ENCODE measurements at regions not wholly inside any gene's neighbourhood (a gene's known extent, or its start where the extent isn't known, plus 50 kb on each side); places are given as distances from the start of the nearest gene placed in this dataset.

GRCh38 chr11:27563641-27564040 lies 57.1 kb upstream of the LIN7C start:
- Histone ChIP-seq H3K9me3 (ENCODE audit: insufficient read depth, low read depth, low read length) (no peaks in the 10 kb centered on the region), H4K20me1 (ENCODE audit: insufficient read depth, low read length, poor library complexity, severe bottlenecking) (no peaks in the 10 kb centered on the region), H3K4me3 (ENCODE audit: low read length, poor library complexity, severe bottlenecking) (no peak overlapping the region), H3K79me2 (ENCODE audit: insufficient read depth, low read length) (no peaks in the 10 kb centered on the region), H3K4me2 (ENCODE audit: low read depth, low read length, poor library complexity, severe bottlenecking) (no peak overlapping the region), H3K27me3 (ENCODE audit: insufficient read depth, low read length, poor library complexity, severe bottlenecking) (no peaks in the 10 kb centered on the region), H3K4me1 (ENCODE audit: insufficient read depth, low read length, poor library complexity, severe bottlenecking) (no peaks in the 10 kb centered on the region), H2AFZ (ENCODE audit: low read length) (no peak overlapping the region), H3F3A (ENCODE audit: low read depth) (no peaks in the 10 kb centered on the region), H3K36me3 (ENCODE audit: insufficient read depth, low read length) (no peaks in the 10 kb centered on the region), H3K9ac (ENCODE audit: low read depth, low read length, poor library complexity, severe bottlenecking) (no peak overlapping the region), H3K9me2 (replicated peaks; ENCODE audit: low read depth, low read length) (no peaks in the 10 kb centered on the region)
- TF ChIP-seq, protein P1, sequence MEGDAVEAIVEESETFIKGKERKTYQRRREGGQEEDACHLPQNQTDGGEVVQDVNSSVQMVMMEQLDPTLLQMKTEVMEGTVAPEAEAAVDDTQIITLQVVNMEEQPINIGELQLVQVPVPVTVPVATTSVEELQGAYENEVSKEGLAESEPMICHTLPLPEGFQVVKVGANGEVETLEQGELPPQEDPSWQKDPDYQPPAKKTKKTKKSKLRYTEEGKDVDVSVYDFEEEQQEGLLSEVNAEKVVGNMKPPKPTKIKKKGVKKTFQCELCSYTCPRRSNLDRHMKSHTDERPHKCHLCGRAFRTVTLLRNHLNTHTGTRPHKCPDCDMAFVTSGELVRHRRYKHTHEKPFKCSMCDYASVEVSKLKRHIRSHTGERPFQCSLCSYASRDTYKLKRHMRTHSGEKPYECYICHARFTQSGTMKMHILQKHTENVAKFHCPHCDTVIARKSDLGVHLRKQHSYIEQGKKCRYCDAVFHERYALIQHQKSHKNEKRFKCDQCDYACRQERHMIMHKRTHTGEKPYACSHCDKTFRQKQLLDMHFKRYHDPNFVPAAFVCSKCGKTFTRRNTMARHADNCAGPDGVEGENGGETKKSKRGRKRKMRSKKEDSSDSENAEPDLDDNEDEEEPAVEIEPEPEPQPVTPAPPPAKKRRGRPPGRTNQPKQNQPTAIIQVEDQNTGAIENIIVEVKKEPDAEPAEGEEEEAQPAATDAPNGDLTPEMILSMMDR (conservative IDR thresholded peaks at IDR 0.05; ENCODE audit: low read length), result no peak
- no peak for TF ChIP-seq EZH2phosphoT487 (IDR thresholded peaks at IDR 0.05; ENCODE audit: borderline replicate concordance)

DNA sequence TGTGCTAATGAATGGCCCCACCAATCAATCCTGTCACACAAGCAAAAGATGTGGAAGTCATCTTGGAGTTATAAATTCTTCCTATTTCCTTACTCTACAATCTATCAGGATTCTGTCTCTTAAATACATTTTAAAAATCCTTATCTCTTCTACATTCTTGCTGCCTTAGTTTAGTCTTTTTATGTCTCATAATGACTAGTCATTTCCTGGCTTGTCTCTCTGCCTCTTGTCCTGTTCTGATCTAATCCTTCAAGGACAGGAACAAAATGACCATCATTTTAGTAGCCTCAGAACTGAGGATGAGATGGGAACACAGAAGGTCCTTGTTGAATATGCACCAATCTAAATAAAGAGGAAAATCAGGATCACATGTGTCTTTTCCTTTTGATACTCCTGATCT lies 56.6 kb upstream of the LIN7C start:
- H4K20me1 ChIP-seq (ENCODE audit: insufficient read depth, low read length, poor library complexity, severe bottlenecking), result no peaks in the 10 kb centered on the region
- no peaks in the 10 kb centered on the region for H3K36me3 ChIP-seq (ENCODE audit: insufficient read depth, low read length)
- TF ChIP-seq EZH2phosphoT487 (IDR thresholded peaks at IDR 0.05; ENCODE audit: borderline replicate concordance), result no peak
- TF ChIP-seq, protein P1 (conservative IDR thresholded peaks at IDR 0.05; ENCODE audit: low read length), result no peak
- no peaks in the 10 kb centered on the region for H3K27me3 ChIP-seq (ENCODE audit: insufficient read depth, low read length, poor library complexity, severe bottlenecking)
- no peak overlapping the region for H2AFZ ChIP-seq (ENCODE audit: low read length)
- no peak overlapping the region for H3K9ac ChIP-seq (ENCODE audit: low read depth, low read length, poor library complexity, severe bottlenecking)
- no peaks in the 10 kb centered on the region for H3K9me3 ChIP-seq (ENCODE audit: insufficient read depth, low read depth, low read length)
- no peaks in the 10 kb centered on the region for H3K4me1 ChIP-seq (ENCODE audit: insufficient read depth, low read length, poor library complexity, severe bottlenecking)
- no peak overlapping the region for H3K4me2 ChIP-seq (ENCODE audit: low read depth, low read length, poor library complexity, severe bottlenecking)
- H3K9me2 ChIP-seq (replicated peaks; ENCODE audit: low read depth, low read length), result no peaks in the 10 kb centered on the region
- no peaks in the 10 kb centered on the region for H3K79me2 ChIP-seq (ENCODE audit: insufficient read depth, low read length)
- no peak overlapping the region for H3K4me3 ChIP-seq (ENCODE audit: low read length, poor library complexity, severe bottlenecking)
- no peaks in the 10 kb centered on the region for H3F3A ChIP-seq (ENCODE audit: low read depth)

DNA sequence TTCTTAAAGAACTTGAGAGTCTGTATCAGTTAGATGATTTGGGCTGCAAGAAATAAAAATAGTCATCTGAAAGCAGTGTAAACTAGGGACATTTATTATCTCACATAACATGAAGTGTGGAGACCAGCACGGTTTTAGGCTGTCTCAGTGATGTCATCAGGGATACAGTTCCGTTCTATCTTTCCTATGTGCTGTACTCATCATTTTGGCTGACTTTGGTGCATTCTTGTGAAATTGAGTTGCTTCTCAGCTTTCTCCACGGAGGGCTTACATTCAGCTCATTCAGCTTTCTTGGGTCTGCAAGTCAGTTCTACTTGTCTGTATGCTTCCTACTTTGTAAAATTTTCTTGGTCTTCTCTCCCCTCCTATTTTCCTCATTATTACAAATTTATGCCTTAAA lies 51.8 kb upstream of the LIN7C start:
- H3F3A ChIP-seq (ENCODE audit: low read depth), result no peaks in the 10 kb centered on the region
- no peak overlapping the region for H3K4me3 ChIP-seq (ENCODE audit: low read length, poor library complexity, severe bottlenecking)
- TF ChIP-seq EZH2phosphoT487 (IDR thresholded peaks at IDR 0.05; ENCODE audit: borderline replicate concordance), result no peak
- TF ChIP-seq, protein P1 (conservative IDR thresholded peaks at IDR 0.05; ENCODE audit: low read length), result no peak
- no peaks in the 10 kb centered on the region for H3K36me3 ChIP-seq (ENCODE audit: insufficient read depth, low read length)
- H3K79me2 ChIP-seq (ENCODE audit: insufficient read depth, low read length), result no peaks in the 10 kb centered on the region
- no peak overlapping the region for H2AFZ ChIP-seq (ENCODE audit: low read length)
- H3K9me2 ChIP-seq (replicated peaks; ENCODE audit: low read depth, low read length), result no peaks in the 10 kb centered on the region
- no peaks in the 10 kb centered on the region for H3K9me3 ChIP-seq (ENCODE audit: insufficient read depth, low read depth, low read length)
- H3K27me3 ChIP-seq (ENCODE audit: insufficient read depth, low read length, poor library complexity, severe bottlenecking), result no peaks in the 10 kb centered on the region
- H3K4me2 ChIP-seq (ENCODE audit: low read depth, low read length, poor library complexity, severe bottlenecking), result no peak overlapping the region
- H4K20me1 ChIP-seq (ENCODE audit: insufficient read depth, low read length, poor library complexity, severe bottlenecking), result no peaks in the 10 kb centered on the region
- no peak overlapping the region for H3K9ac ChIP-seq (ENCODE audit: low read depth, low read length, poor library complexity, severe bottlenecking)
- H3K4me1 ChIP-seq (ENCODE audit: insufficient read depth, low read length, poor library complexity, severe bottlenecking), result no peaks in the 10 kb centered on the region

Data from Loucy (cell line).